ENCODE measurements at regions not wholly inside any gene's neighbourhood (a gene's known extent, or its start where the extent isn't known, plus 50 kb on each side); places are given as distances from the start of the nearest gene placed in this dataset.
A peak's percentile ranks its signal among the peaks of the same experiment; 100 is the strongest.

GRCh38 chr6:144722154-144722737, 437.1 kb downstream of the UTRN start:
- Histone ChIP-seq H3K27ac (no peak overlapping the region), H3K4me1 (peaks cover 0 to 3% (median 0%) of the 10 kb centered on the region in 3 donors), H3K27me3 (no peaks in the 10 kb centered on the region), H3K4me3 (no peak overlapping the region), H3K9me3 (no peaks in the 10 kb centered on the region), H3K36me3 (no peaks in the 10 kb centered on the region)
- intact Hi-C loops (cut with DNase I), result no loop called here
- 92 to 95% methylated on average over 3 of the region's 3 CpGs for WGBS, 2 donors
- no peak for TF ChIP-seq CTCF (IDR thresholded peaks at IDR 0.05)
- no peak for ATAC-seq
- DNase-seq, result no peak
- FAIRE-seq, result no peak

GRCh38 chr6:144722925-144723324, 437.8 kb downstream of the UTRN start:
- no peak for DNase-seq
- no peak for ATAC-seq
- intact Hi-C loops (cut with DNase I), result no loop called here
- Histone ChIP-seq H3K4me3 (no peak overlapping the region), H3K36me3 (no peaks in the 10 kb centered on the region), H3K27ac (no peak overlapping the region), H3K27me3 (no peaks in the 10 kb centered on the region), H3K9me3 (no peaks in the 10 kb centered on the region), H3K4me1 (peaks cover 0 to 3% (median 0%) of the 10 kb centered on the region in 3 donors)
- FAIRE-seq, result no peak
- no peak for TF ChIP-seq CTCF (IDR thresholded peaks at IDR 0.05)

DNA sequence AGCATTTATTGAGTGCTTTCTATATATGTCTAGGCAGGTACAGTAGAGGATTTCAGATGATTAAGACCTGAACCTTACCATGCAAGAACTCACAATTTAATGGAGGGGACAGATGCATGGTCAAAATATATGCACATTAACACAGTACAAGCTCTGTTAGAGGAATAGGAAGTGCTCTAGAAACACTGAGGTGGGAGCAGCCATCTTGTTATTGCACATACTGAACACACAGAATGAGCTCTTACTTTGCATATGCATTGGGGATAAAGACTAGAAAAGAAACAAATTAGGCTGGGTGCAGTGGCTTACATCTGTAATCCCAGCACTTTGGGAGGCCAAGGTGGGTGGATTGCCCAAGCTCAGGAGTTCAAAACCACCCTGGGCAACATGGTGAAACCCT, 438.3 kb downstream of the UTRN start:
- Histone ChIP-seq H3K27me3 (no peaks in the 10 kb centered on the region), H3K4me1 (peaks cover 0 to 3% (median 0%) of the 10 kb centered on the region in 3 donors), H3K36me3 (no peaks in the 10 kb centered on the region), H3K9me3 (no peaks in the 10 kb centered on the region), H3K4me3 (no peak overlapping the region), H3K27ac (no peak overlapping the region)
- no peak for ATAC-seq
- intact Hi-C loops (cut with DNase I), result no loop called here
- DNase-seq, result no peak
- no peak for FAIRE-seq
- no peak for TF ChIP-seq CTCF (IDR thresholded peaks at IDR 0.05)

GRCh38 chr6:144724818-144725217, 439.7 kb downstream of the UTRN start:
- TF ChIP-seq CTCF (IDR thresholded peaks at IDR 0.05), result no peak
- no peak for ATAC-seq
- intact Hi-C loops (cut with DNase I), result no loop called here
- no peaks in the 10 kb centered on the region for H3K36me3 ChIP-seq
- no peak for FAIRE-seq
- no peak overlapping the region for H3K27ac ChIP-seq
- no peak overlapping the region for H3K4me3 ChIP-seq
- H3K4me1 ChIP-seq, result peaks cover 0 to 10% (median 0%) of the 10 kb centered on the region in 3 donors
- H3K9me3 ChIP-seq, result no peaks in the 10 kb centered on the region
- WGBS, 2 donors, result 97% methylated on average over 2 of the region's 2 CpGs
- H3K27me3 ChIP-seq, result no peaks in the 10 kb centered on the region
- DNase-seq, result no peak

- Histone ChIP-seq H3K27ac (no peak overlapping the region), H3K4me1 (peaks cover 0 to 17% (median 0%) of the 10 kb centered on the region in 3 donors), H3K27me3 (no peaks in the 10 kb centered on the region), H3K4me3 (no peak overlapping the region), H3K36me3 (peaks cover 0 to 2% (median 2%) of the 10 kb centered on the region in 3 donors), H3K9me3 (no peaks in the 10 kb centered on the region)
- no peak for TF ChIP-seq CTCF (IDR thresholded peaks at IDR 0.05)
- ATAC-seq (peak; percentile 38 to 82 (median 65)), FAIRE-seq (no peak), DNase-seq (peak in 3 of 6 donors; percentile 19 to 28 (median 20))
- intact Hi-C loops (cut with DNase I), result no loop called here
- 70% methylated on average over 8 of the region's 8 CpGs for WGBS, 2 donors
Observed at GRCh38 chr6:144725736-144726522, 440.8 kb downstream of the UTRN start.
